Astrocyte (in vitro differentiated cells and primary cell): ENCODE measurements at regions not wholly inside any gene's neighbourhood (a gene's known extent, or its start where the extent isn't known, plus 50 kb on each side); places are given as distances from the start of the nearest gene placed in this dataset.

Source experiments
- DNase-seq: peaks from one replicate; pipeline ENCODE4 v3.0.0-alpha.2; 2010; ENCODE audit warnings: low read depth
- FAIRE-seq: peaks from 2 replicates; lab custom pipeline; 2011; peaks lifted over from hg19 to GRCh38; lab: Jason Lieb, UNC
- H2AFZ ChIP-seq: 2 replicates; pipeline ENCODE4 v1.6.0; 2012; ENCODE audit warnings: low read depth, low read length, inconsistent platforms
- H3K27ac ChIP-seq: 2 replicates; pipeline ENCODE4 v1.5.1; 2011; ENCODE audit warnings: low read depth, low read length, inconsistent platforms
- H3K27me3 ChIP-seq: 2 replicates; pipeline ENCODE4 v1.6.0; 2011; ENCODE audit warnings: low read length, inconsistent platforms; ENCODE audit not compliant: insufficient read depth
- H3K36me3 ChIP-seq: 2 replicates; pipeline ENCODE4 v1.5.1; 2011; ENCODE audit warnings: low read length, inconsistent platforms; ENCODE audit not compliant: insufficient read depth
- H3K4me1 ChIP-seq: 2 replicates; pipeline ENCODE4 v1.5.1; 2011; ENCODE audit warnings: low read length, inconsistent platforms; ENCODE audit not compliant: insufficient read depth
- H3K4me2 ChIP-seq: 2 replicates; pipeline ENCODE4 v1.6.0; 2012; ENCODE audit warnings: low read length, inconsistent platforms
- H3K4me3 ChIP-seq: 2 replicates; pipeline ENCODE4 v1.5.1; 2011; ENCODE audit warnings: low read depth, mild to moderate bottlenecking, low read length, inconsistent platforms; ENCODE audit not compliant: insufficient read depth
- H3K79me2 ChIP-seq: 2 replicates; pipeline ENCODE4 v1.6.0; 2012; ENCODE audit warnings: mild to moderate bottlenecking, low read length, inconsistent platforms; ENCODE audit not compliant: insufficient read depth
- H3K9ac ChIP-seq: 2 replicates; pipeline ENCODE4 v1.6.0; 2012; ENCODE audit warnings: mild to moderate bottlenecking, low read length, inconsistent platforms
- H3K9me3 ChIP-seq: 2 replicates; pipeline ENCODE4 v1.5.1; 2012; ENCODE audit warnings: low read depth, mild to moderate bottlenecking, low read length, inconsistent platforms; ENCODE audit not compliant: insufficient read depth
- H4K20me1 ChIP-seq: 2 replicates; pipeline ENCODE4 v1.6.0; 2012; ENCODE audit warnings: low read length, inconsistent platforms; ENCODE audit not compliant: insufficient read depth
- H3K27ac Mint-ChIP-seq: one replicate; pipeline ENCODE4 v1.8.0; 2021; ENCODE audit warnings: mild to moderate bottlenecking, mixed read lengths; ENCODE audit not compliant: unreplicated experiment
- H3K27me3 Mint-ChIP-seq: one replicate; pipeline ENCODE4 v1.8.0; 2021; ENCODE audit warnings: low read depth, mixed read lengths; ENCODE audit not compliant: unreplicated experiment
- H3K36me3 Mint-ChIP-seq: one replicate; pipeline ENCODE4 v1.8.0; 2021; ENCODE audit warnings: low read depth, mixed read lengths; ENCODE audit not compliant: unreplicated experiment
- H3K4me1 Mint-ChIP-seq: one replicate; pipeline ENCODE4 v1.8.0; 2021; ENCODE audit warnings: low read depth, mixed read lengths; ENCODE audit not compliant: unreplicated experiment
- H3K4me3 Mint-ChIP-seq: one replicate; pipeline ENCODE4 v1.8.0; 2021; ENCODE audit warnings: mild to moderate bottlenecking, moderate library complexity, mixed read lengths; ENCODE audit not compliant: unreplicated experiment
- H3K9me3 Mint-ChIP-seq: one replicate; pipeline ENCODE4 v1.8.0; 2021; ENCODE audit warnings: mild to moderate bottlenecking, mixed read lengths; ENCODE audit not compliant: unreplicated experiment
- EZH2 ChIP-seq: IDR thresholded peaks from 2 replicates; pipeline ENCODE4 v1.6.1; 2012; ENCODE audit warnings: mild to moderate bottlenecking, low read length, inconsistent platforms; ENCODE audit not compliant: insufficient read depth
- TF ChIP-seq, protein P1 (sequence below): IDR thresholded peaks from 2 replicates; pipeline ENCODE4 v1.5.1; 2011; ENCODE audit warnings: low read depth, mild to moderate bottlenecking, inconsistent platforms, low read length, moderate library complexity; ENCODE audit not compliant: insufficient read depth

DNA sequence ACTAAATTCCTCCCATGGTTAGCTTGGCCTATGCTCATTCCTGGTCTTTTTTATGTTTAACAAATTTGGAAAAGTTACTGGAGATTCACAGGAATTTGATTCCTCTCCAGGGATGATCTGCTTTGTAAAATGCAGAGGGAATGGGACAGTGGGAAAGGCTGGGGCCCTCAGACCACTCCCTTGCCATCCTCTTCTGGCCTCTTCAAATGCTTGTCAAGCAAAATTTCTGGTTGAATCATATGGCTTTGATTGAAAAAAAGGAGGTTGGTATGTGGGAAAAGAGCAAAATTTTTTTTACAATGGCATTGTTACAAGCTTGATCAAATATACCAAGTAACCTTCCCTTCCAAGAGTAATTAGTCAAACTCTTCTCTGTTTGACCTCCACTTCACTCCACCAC lies 225.1 kb downstream of the PIK3R1 start:
- H4K20me1 ChIP-seq, result no peaks in the 10 kb centered on the region
- H3K9me3 ChIP-seq, result no peaks in the 10 kb centered on the region
- H2AFZ ChIP-seq, result no peak overlapping the region
- H3K9ac ChIP-seq, result no peak overlapping the region
- no peak overlapping the region for H3K4me3 Mint-ChIP-seq
- peak overlapping the region; percentile 16 for H3K27ac Mint-ChIP-seq
- DNase-seq, result peak; percentile 41
- peaks cover 4% of the 10 kb centered on the region for H3K9me3 Mint-ChIP-seq
- peaks cover 2% of the 10 kb centered on the region for H3K27me3 Mint-ChIP-seq
- no peaks in the 10 kb centered on the region for H3K79me2 ChIP-seq
- no peak overlapping the region for H3K27ac ChIP-seq
- H3K4me3 ChIP-seq, result no peak overlapping the region
- no peaks in the 10 kb centered on the region for H3K4me1 ChIP-seq
- TF ChIP-seq, protein P1, sequence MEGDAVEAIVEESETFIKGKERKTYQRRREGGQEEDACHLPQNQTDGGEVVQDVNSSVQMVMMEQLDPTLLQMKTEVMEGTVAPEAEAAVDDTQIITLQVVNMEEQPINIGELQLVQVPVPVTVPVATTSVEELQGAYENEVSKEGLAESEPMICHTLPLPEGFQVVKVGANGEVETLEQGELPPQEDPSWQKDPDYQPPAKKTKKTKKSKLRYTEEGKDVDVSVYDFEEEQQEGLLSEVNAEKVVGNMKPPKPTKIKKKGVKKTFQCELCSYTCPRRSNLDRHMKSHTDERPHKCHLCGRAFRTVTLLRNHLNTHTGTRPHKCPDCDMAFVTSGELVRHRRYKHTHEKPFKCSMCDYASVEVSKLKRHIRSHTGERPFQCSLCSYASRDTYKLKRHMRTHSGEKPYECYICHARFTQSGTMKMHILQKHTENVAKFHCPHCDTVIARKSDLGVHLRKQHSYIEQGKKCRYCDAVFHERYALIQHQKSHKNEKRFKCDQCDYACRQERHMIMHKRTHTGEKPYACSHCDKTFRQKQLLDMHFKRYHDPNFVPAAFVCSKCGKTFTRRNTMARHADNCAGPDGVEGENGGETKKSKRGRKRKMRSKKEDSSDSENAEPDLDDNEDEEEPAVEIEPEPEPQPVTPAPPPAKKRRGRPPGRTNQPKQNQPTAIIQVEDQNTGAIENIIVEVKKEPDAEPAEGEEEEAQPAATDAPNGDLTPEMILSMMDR, result no peak
- TF ChIP-seq EZH2, result no peak
- H3K36me3 ChIP-seq, result no peaks in the 10 kb centered on the region
- no peaks in the 10 kb centered on the region for H3K36me3 Mint-ChIP-seq
- FAIRE-seq, result no peak
- no peak overlapping the region for H3K4me2 ChIP-seq
- H3K27me3 ChIP-seq, result no peaks in the 10 kb centered on the region
- H3K4me1 Mint-ChIP-seq, result peaks cover 5% of the 10 kb centered on the region

DNA sequence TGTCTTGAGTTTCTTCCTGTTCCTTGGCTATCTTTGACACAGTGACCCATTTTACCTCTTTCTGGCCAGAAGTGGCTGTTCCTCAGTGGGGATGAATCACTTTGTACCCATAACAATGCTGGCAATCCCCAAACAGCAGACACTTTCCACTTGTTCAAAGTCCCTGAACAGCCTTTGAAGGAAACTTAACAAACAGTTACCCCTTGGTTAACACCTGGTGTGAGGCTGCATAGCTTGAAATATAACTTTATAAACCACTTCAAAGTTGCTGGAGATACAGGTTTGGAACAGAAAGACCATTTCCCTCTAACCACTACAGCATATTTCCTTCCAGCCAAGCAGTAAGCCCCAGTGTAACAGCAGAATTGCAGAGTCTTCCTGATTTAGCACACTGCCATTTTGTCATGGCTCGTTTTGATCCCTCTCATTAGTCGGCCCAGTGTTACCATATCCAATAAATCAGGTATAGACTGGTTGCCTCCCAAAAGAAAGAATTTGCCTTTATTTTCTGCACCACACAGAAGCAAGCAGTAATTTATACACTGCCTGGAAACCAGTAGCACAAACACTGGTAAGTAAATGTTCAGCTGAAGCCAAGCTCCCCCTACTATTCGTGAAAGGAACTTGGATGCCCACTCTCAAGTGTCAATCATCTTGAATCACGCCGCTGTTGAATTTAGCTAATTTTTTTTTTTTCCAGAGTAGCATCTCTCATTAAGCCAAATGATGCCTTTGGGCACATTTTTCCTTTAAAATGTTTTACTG lies 225.9 kb downstream of the PIK3R1 start:
- peaks cover 4% of the 10 kb centered on the region for H3K9me3 Mint-ChIP-seq
- no peaks in the 10 kb centered on the region for H3K9me3 ChIP-seq
- DNase-seq (no peak), FAIRE-seq (no peak)
- no peaks in the 10 kb centered on the region for H3K36me3 ChIP-seq
- H4K20me1 ChIP-seq, result no peaks in the 10 kb centered on the region
- no peak overlapping the region for H3K27ac ChIP-seq
- H3K36me3 Mint-ChIP-seq, result no peaks in the 10 kb centered on the region
- no peak overlapping the region for H3K4me3 Mint-ChIP-seq
- no peak overlapping the region for H3K4me3 ChIP-seq
- peaks cover 5% of the 10 kb centered on the region for H3K4me1 Mint-ChIP-seq
- no peak overlapping the region for H3K9ac ChIP-seq
- no peak for TF ChIP-seq EZH2
- TF ChIP-seq, protein P1, result no peak
- no peaks in the 10 kb centered on the region for H3K79me2 ChIP-seq
- no peak overlapping the region for H2AFZ ChIP-seq
- no peak overlapping the region for H3K27ac Mint-ChIP-seq
- no peak overlapping the region for H3K4me2 ChIP-seq
- peaks cover 2% of the 10 kb centered on the region for H3K27me3 Mint-ChIP-seq
- no peaks in the 10 kb centered on the region for H3K27me3 ChIP-seq
- H3K4me1 ChIP-seq, result no peaks in the 10 kb centered on the region

DNA sequence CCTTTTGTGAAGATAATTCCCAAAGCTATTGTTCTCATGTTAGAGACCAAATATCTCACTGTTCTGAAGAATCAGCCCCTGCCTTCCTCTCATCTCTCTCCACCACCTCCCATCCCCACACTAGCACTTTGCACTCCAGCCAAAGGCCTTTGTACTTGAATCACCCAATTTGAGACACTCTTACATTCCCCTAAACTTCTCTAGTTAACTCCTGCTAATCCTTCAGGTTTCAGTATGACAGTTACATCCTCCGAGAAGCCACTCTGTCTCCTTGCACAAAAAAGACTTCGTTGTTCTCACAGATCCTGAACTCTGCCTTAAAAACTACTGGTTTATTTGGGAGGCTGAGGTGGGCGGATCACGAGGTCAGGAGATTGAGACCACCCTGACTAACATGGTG lies 227.5 kb downstream of the PIK3R1 start:
- DNase-seq (no peak), FAIRE-seq (no peak)
- Mint-ChIP-seq H3K36me3 (no peaks in the 10 kb centered on the region), H3K27ac (no peak overlapping the region), H3K4me3 (no peak overlapping the region), H3K9me3 (peaks cover 4% of the 10 kb centered on the region), H3K27me3 (peaks cover 2% of the 10 kb centered on the region), H3K4me1 (peaks cover 5% of the 10 kb centered on the region)
- Histone ChIP-seq H3K4me2 (no peak overlapping the region), H3K9ac (no peak overlapping the region), H3K27me3 (no peaks in the 10 kb centered on the region), H3K79me2 (no peaks in the 10 kb centered on the region), H3K27ac (no peak overlapping the region), H2AFZ (no peak overlapping the region), H3K4me1 (no peaks in the 10 kb centered on the region), H3K4me3 (no peak overlapping the region), H3K36me3 (no peaks in the 10 kb centered on the region), H3K9me3 (no peaks in the 10 kb centered on the region), H4K20me1 (no peaks in the 10 kb centered on the region)
- TF ChIP-seq EZH2, result no peak
- TF ChIP-seq, protein P1, result no peak
